ENCODE measurements at regions not wholly inside any gene's neighbourhood (a gene's known extent, or its start where the extent isn't known, plus 50 kb on each side); places are given as distances from the start of the nearest gene placed in this dataset.
A peak's percentile ranks its signal among the peaks of the same experiment; 100 is the strongest.

GRCh38 chr4:103786593-103786992 lies 66.8 kb upstream of the TACR3 start:
- 83% methylated on average over 1 of the region's 1 CpG; no CpG with 5 or more reads in 1 of the 2 donors for WGBS, 2 donors (ENCODE audit: low coverage in 1 of 2)
- H3K27ac ChIP-seq, result no peak overlapping the region
- H3K9me3 ChIP-seq, result no peaks in the 10 kb centered on the region
- H3K4me3 ChIP-seq, result no peak overlapping the region
- in situ Hi-C loops (cut with MboI; ENCODE audit: low pct_ligation_motif_present in 1 of 4, low pct_unique_long_range_greater_than_20kb in 1 of 4, low sequenced_read_pairs in 3 of 4) (no loop called here), intact Hi-C loops (cut with DNase I; ENCODE audit: low total_unique reads) (no loop called here)
- no peak for DNase-seq
- TF ChIP-seq POLR2A (IDR thresholded peaks at IDR 0.05) (no peak), EP300 (IDR thresholded peaks at IDR 0.05; ENCODE audit: low read depth) (no peak), CTCF (IDR thresholded peaks at IDR 0.05) (no peak), POLR2AphosphoS5 (IDR thresholded peaks at IDR 0.05) (no peak)
- no peaks in the 10 kb centered on the region for H3K27me3 ChIP-seq
- H3K4me1 ChIP-seq, result no peaks in the 10 kb centered on the region
- H3K36me3 ChIP-seq, result no peaks in the 10 kb centered on the region

GRCh38 chr4:103786014-103786413 lies 66.2 kb upstream of the TACR3 start:
- Histone ChIP-seq H3K36me3 (no peaks in the 10 kb centered on the region), H3K27me3 (no peaks in the 10 kb centered on the region), H3K9me3 (no peaks in the 10 kb centered on the region), H3K4me3 (no peak overlapping the region), H3K27ac (no peak overlapping the region), H3K4me1 (no peaks in the 10 kb centered on the region)
- intact Hi-C loops (cut with DNase I; ENCODE audit: low total_unique reads) (no loop called here), in situ Hi-C loops (cut with MboI; ENCODE audit: low pct_ligation_motif_present in 1 of 4, low pct_unique_long_range_greater_than_20kb in 1 of 4, low sequenced_read_pairs in 3 of 4) (no loop called here)
- DNase-seq, result no peak
- 60 to 79% methylated on average over 1 to 2 of the region's 2 CpGs for WGBS, 2 donors (ENCODE audit: low coverage in 1 of 2)
- TF ChIP-seq CTCF (IDR thresholded peaks at IDR 0.05) (peak in 3 of 5 experiments; percentile 16 to 31 (median 22)), POLR2AphosphoS5 (IDR thresholded peaks at IDR 0.05) (no peak), EP300 (IDR thresholded peaks at IDR 0.05; ENCODE audit: low read depth) (no peak), POLR2A (IDR thresholded peaks at IDR 0.05) (no peak)

GRCh38 chr4:103778221-103778620 lies 58.4 kb upstream of the TACR3 start:
- DNase-seq, result no peak
- no peak overlapping the region for H3K4me3 ChIP-seq
- intact Hi-C loops (cut with DNase I; ENCODE audit: low total_unique reads) (no loop called here), in situ Hi-C loops (cut with MboI; ENCODE audit: low pct_ligation_motif_present in 1 of 4, low pct_unique_long_range_greater_than_20kb in 1 of 4, low sequenced_read_pairs in 3 of 4) (no loop called here)
- no peaks in the 10 kb centered on the region for H3K36me3 ChIP-seq
- no peaks in the 10 kb centered on the region for H3K4me1 ChIP-seq
- H3K27ac ChIP-seq, result no peak overlapping the region
- H3K27me3 ChIP-seq, result no peaks in the 10 kb centered on the region
- no peaks in the 10 kb centered on the region for H3K9me3 ChIP-seq
- TF ChIP-seq POLR2A (IDR thresholded peaks at IDR 0.05), result no peak

- in situ Hi-C loops (cut with MboI; ENCODE audit: low pct_ligation_motif_present in 1 of 4, low pct_unique_long_range_greater_than_20kb in 1 of 4, low sequenced_read_pairs in 3 of 4), result no loop called here
- 60 to 73% methylated on average over 7 of the region's 7 CpGs for WGBS, 2 donors (ENCODE audit: low coverage in 1 of 2)
- no peaks in the 10 kb centered on the region for H3K4me1 ChIP-seq
Observed at GRCh38 chr4:103774326-103774825, 54.6 kb upstream of the TACR3 start.

More at GRCh38 chr4:103774326-103774825, 54.6 kb upstream of the TACR3 start:
- DNase-seq, result no peak
- Histone ChIP-seq H3K27ac (no peak overlapping the region), H3K27me3 (no peaks in the 10 kb centered on the region), H3K36me3 (no peaks in the 10 kb centered on the region), H3K9me3 (no peaks in the 10 kb centered on the region), H3K4me3 (no peak overlapping the region)
- TF ChIP-seq EP300 (IDR thresholded peaks at IDR 0.05; ENCODE audit: low read depth), result no peak
- no peak for TF ChIP-seq CTCF (IDR thresholded peaks at IDR 0.05)
- TF ChIP-seq POLR2AphosphoS5 (IDR thresholded peaks at IDR 0.05), result no peak
- no peak for TF ChIP-seq POLR2A (IDR thresholded peaks at IDR 0.05)
- intact Hi-C loops (cut with DNase I; ENCODE audit: low total_unique reads), result no loop called here

Data from transverse colon (tissue), 4 donors.